PC-3 (cell line): ENCODE measurements at regions not wholly inside any gene's neighbourhood (a gene's known extent, or its start where the extent isn't known, plus 50 kb on each side); places are given as distances from the start of the nearest gene placed in this dataset.

ENCODE experiments used
- ATAC-seq: fragments of 200-7000 bp; cut with Tn5 transposase; 2 replicates; pipeline ENCODE4 v1.9.1; 2020; ENCODE audit warnings: mild to moderate bottlenecking, moderate library complexity
- BruUV-seq: library from RNA; stranded (reverse); fragments of 400-500 nt; replicated peaks from 2 replicates; lab custom pipeline; 2021; lab: Mats Ljungman, UMichigan
- CTCF ChIA-PET: fragments of 300-600 bp; sonication (Branson Sonifier 250); formaldehyde crosslinking; loops from one replicate; lab custom pipeline; 2022; ENCODE audit warnings: antibody characterized with exemption; lab: Charles Lee
- POLR2A ChIA-PET: fragments of 300-600 bp; sonication (Branson Sonifier 250); formaldehyde crosslinking; loops from one replicate; lab custom pipeline; 2022; ENCODE audit warnings: antibody characterized with exemption; ENCODE audit not compliant: unreplicated experiment; lab: Charles Lee
- DNase-seq: peaks from one replicate; pipeline ENCODE4 v3.0.0-alpha.2; 2015
- H2AFZ ChIP-seq: fragments of 300-600 bp; sonication (generic); 2 replicates; pipeline ENCODE4 v1.6.0; 2016; ENCODE audit warnings: antibody characterized with exemption, low read length
- H3F3A ChIP-seq: fragments of 300-600 bp; sonication (generic); one replicate; pipeline ENCODE4 v1.6.0; 2017; ENCODE audit warnings: antibody characterized with exemption, low read length, control low read depth, mild to moderate bottlenecking; ENCODE audit not compliant: unreplicated experiment
- H3K27ac ChIP-seq: fragments of 300-600 bp; sonication (generic); 2 replicates; pipeline ENCODE4 v1.5.1; 2016; ENCODE audit warnings: mild to moderate bottlenecking, low read length
- H3K27me3 ChIP-seq: fragments of 300-600 bp; sonication (generic); 2 replicates; pipeline ENCODE4 v1.6.1; 2016; ENCODE audit warnings: low read length, mixed read lengths
- H3K36me3 ChIP-seq: fragments of 300-600 bp; sonication (generic); 2 replicates; pipeline ENCODE4 v1.6.1; 2016; ENCODE audit warnings: low read depth, mixed run types, low read length, mixed read lengths
- H3K4me1 ChIP-seq: fragments of 300-600 bp; sonication (generic); 2 replicates; pipeline ENCODE4 v1.5.1; 2016; ENCODE audit warnings: low read length; ENCODE audit not compliant: insufficient read depth
- H3K4me2 ChIP-seq: fragments of 300-600 bp; sonication (generic); 2 replicates; pipeline ENCODE4 v1.6.0; 2016; ENCODE audit warnings: low read length
- H3K4me3 ChIP-seq: fragments of 300-600 bp; sonication (generic); 2 replicates; pipeline ENCODE4 v1.5.1; 2016; ENCODE audit warnings: mild to moderate bottlenecking, low read length, mixed read lengths
- H3K79me2 ChIP-seq: fragments of 300-600 bp; sonication (generic); 2 replicates; pipeline ENCODE4 v1.6.1; 2017; ENCODE audit warnings: low read length, mixed read lengths
- H3K9ac ChIP-seq: fragments of 300-600 bp; sonication (generic); 2 replicates; pipeline ENCODE4 v1.6.0; 2016; ENCODE audit warnings: mild to moderate bottlenecking, low read length
- H3K9me2 ChIP-seq: fragments of 300-600 bp; sonication (generic); replicated peaks from 2 replicates; pipeline ENCODE4 v1.6.1; 2016; ENCODE audit warnings: mixed run types, low read length, mixed read lengths
- H3K9me3 ChIP-seq: fragments of 300-600 bp; sonication (generic); 2 replicates; pipeline ENCODE4 v1.6.1; 2016; ENCODE audit warnings: low read length, mixed read lengths
- H4K20me1 ChIP-seq: fragments of 300-600 bp; sonication (generic); 2 replicates; pipeline ENCODE4 v1.6.1; 2016; ENCODE audit warnings: low read length, mixed read lengths
- CTCF ChIP-seq: fragments of 300-600 bp; sonication (generic); conservative IDR thresholded peaks from 2 replicates; pipeline ENCODE4 v1.5.1; 2017; ENCODE audit warnings: antibody characterized with exemption, low read depth, mild to moderate bottlenecking, low read length
- EZH2 ChIP-seq: fragments of 300-600 bp; sonication (generic); IDR thresholded peaks from one replicate; pipeline ENCODE4 v1.6.1; 2017; ENCODE audit warnings: antibody characterized with exemption, mild to moderate bottlenecking, low read length; ENCODE audit not compliant: unreplicated experiment
- EZH2phosphoT487 ChIP-seq: fragments of 300-600 bp; sonication (generic); IDR thresholded peaks from 2 replicates; pipeline ENCODE4 v1.6.1; 2018; ENCODE audit warnings: mild to moderate bottlenecking, antibody characterized with exemption, low read length, borderline replicate concordance
- intact Hi-C: fragments of 100-400 bp; cut with micrococcal nuclease; formaldehyde crosslinking; loops from 2 replicates; pipeline ENCODE4 v1.9.0; 2023

GRCh38 chr1:229098361-229098760 lies 172.6 kb upstream of the RAB4A start:
- POLR2A ChIA-PET: no interaction called here
- intact Hi-C loops: no loop called here
- CTCF ChIA-PET: no interaction called here
- Histone ChIP-seq H2AFZ (no peak overlapping the region), H3K79me2 (no peaks in the 10 kb centered on the region), H3K4me3 (no peak overlapping the region), H3K4me1 (peaks cover 14% of the 10 kb centered on the region), H3K27me3 (peaks cover 53% of the 10 kb centered on the region), H3K36me3 (no peaks in the 10 kb centered on the region), H3K4me2 (no peak overlapping the region), H3K27ac (no peak overlapping the region), H3K9ac (no peak overlapping the region), H3K9me3 (no peaks in the 10 kb centered on the region), H3K9me2 (no peaks in the 10 kb centered on the region), H3F3A (no peaks in the 10 kb centered on the region), H4K20me1 (no peaks in the 10 kb centered on the region)
- no TSS peak for BruUV-seq
- DNase-seq (no peak), ATAC-seq (no peak)
- no peak for TF ChIP-seq EZH2
- no peak for TF ChIP-seq EZH2phosphoT487
- no peak for TF ChIP-seq CTCF

GRCh38 chr1:229098903-229099578 lies 171.9 kb upstream of the RAB4A start:
- no peaks in the 10 kb centered on the region for H3K9me3 ChIP-seq
- H3K79me2 ChIP-seq: no peaks in the 10 kb centered on the region
- no peaks in the 10 kb centered on the region for H3K36me3 ChIP-seq
- H3K4me2 ChIP-seq: no peak overlapping the region
- no peak overlapping the region for H2AFZ ChIP-seq
- H3K9me2 ChIP-seq: no peaks in the 10 kb centered on the region
- intact Hi-C loops: no loop called here
- TF ChIP-seq EZH2 (no peak), EZH2phosphoT487 (no peak), CTCF (no peak)
- ChIA-PET CTCF (no interaction called here), POLR2A (no interaction called here)
- H3K4me1 ChIP-seq: peaks cover 8% of the 10 kb centered on the region
- no peak overlapping the region for H3K9ac ChIP-seq
- peaks cover 58% of the 10 kb centered on the region for H3K27me3 ChIP-seq
- H3K27ac ChIP-seq: no peak overlapping the region
- no peak overlapping the region for H3K4me3 ChIP-seq
- no peaks in the 10 kb centered on the region for H3F3A ChIP-seq
- BruUV-seq: no TSS peak
- DNase-seq (no peak), ATAC-seq (no peak)
- H4K20me1 ChIP-seq: no peaks in the 10 kb centered on the region
